ENCODE measurements at regions not wholly inside any gene's neighbourhood (a gene's known extent, or its start where the extent isn't known, plus 50 kb on each side); places are given as distances from the start of the nearest gene placed in this dataset.

GRCh38 chr4:14446311-14446710 is 556.0 kb upstream of the CPEB2 start:
- DNase-seq (ENCODE audit: low spot score) = no peak

- DNase-seq (ENCODE audit: low spot score) = no peak
Measured at GRCh38 chr4:14446904-14447303, 555.4 kb upstream of the CPEB2 start.

GRCh38 chr4:14449308-14449707 is 553.0 kb upstream of the CPEB2 start:
- DNase-seq (ENCODE audit: low spot score) = no peak

GRCh38 chr4:14452001-14452400 is 550.3 kb upstream of the CPEB2 start:
- DNase-seq (ENCODE audit: low spot score) = no peak

- DNase-seq (ENCODE audit: low spot score) = no peak
Measured at GRCh38 chr4:14452764-14453163, 549.5 kb upstream of the CPEB2 start.

GRCh38 chr4:14458463-14458862 is 543.8 kb upstream of the CPEB2 start:
- DNase-seq (ENCODE audit: low spot score) = no peak

GRCh38 chr4:14465057-14465456 is 537.2 kb upstream of the CPEB2 start:
- no peak for DNase-seq (ENCODE audit: low spot score)

- no peak for DNase-seq (ENCODE audit: low spot score)
Measured at GRCh38 chr4:14465507-14465906, 536.8 kb upstream of the CPEB2 start.

- no peak for DNase-seq (ENCODE audit: low spot score)
Measured at GRCh38 chr4:14478504-14478903, 523.8 kb upstream of the CPEB2 start.

GRCh38 chr4:14496408-14496807 is 505.9 kb upstream of the CPEB2 start:
- no peak for DNase-seq (ENCODE audit: low spot score)

- no peak for DNase-seq (ENCODE audit: low spot score)
Measured at GRCh38 chr4:14496969-14497368, 505.3 kb upstream of the CPEB2 start.

- no peak for DNase-seq (ENCODE audit: low spot score)
Measured at GRCh38 chr4:14504162-14504561, 498.1 kb upstream of the CPEB2 start.

GRCh38 chr4:14513471-14513870 is 488.8 kb upstream of the CPEB2 start:
- no peak for DNase-seq (ENCODE audit: low spot score)

GRCh38 chr4:14515556-14515955 is 486.7 kb upstream of the CPEB2 start:
- no peak for DNase-seq (ENCODE audit: low spot score)

GRCh38 chr4:14518136-14518535 is 484.1 kb upstream of the CPEB2 start:
- DNase-seq (ENCODE audit: low spot score) = no peak

- DNase-seq (ENCODE audit: low spot score) = no peak
Measured at GRCh38 chr4:14520171-14520570, 482.1 kb upstream of the CPEB2 start.

GRCh38 chr4:14524276-14524675 is 478.0 kb upstream of the CPEB2 start:
- DNase-seq (ENCODE audit: low spot score) = no peak

- no peak for DNase-seq (ENCODE audit: low spot score)
Measured at GRCh38 chr4:14528918-14529317, 473.4 kb upstream of the CPEB2 start.

GRCh38 chr4:14529653-14530052 is 472.6 kb upstream of the CPEB2 start:
- peak; percentile 27 for DNase-seq (ENCODE audit: low spot score)

GRCh38 chr4:14532436-14532835 is 469.8 kb upstream of the CPEB2 start:
- no peak for DNase-seq (ENCODE audit: low spot score)

- DNase-seq (ENCODE audit: low spot score) = no peak
Measured at GRCh38 chr4:14539246-14539645, 463.0 kb upstream of the CPEB2 start.

GRCh38 chr4:14545163-14545562 is 457.1 kb upstream of the CPEB2 start:
- DNase-seq (ENCODE audit: low spot score) = no peak

- DNase-seq (ENCODE audit: low spot score) = no peak
Measured at GRCh38 chr4:14545807-14546206, 456.5 kb upstream of the CPEB2 start.

- no peak for DNase-seq (ENCODE audit: low spot score)
Measured at GRCh38 chr4:14552119-14552518, 450.2 kb upstream of the CPEB2 start.

GRCh38 chr4:14559646-14560045 is 442.6 kb upstream of the CPEB2 start:
- DNase-seq (ENCODE audit: low spot score) = no peak

All from iPS-NIHi11 (cell line).